ENCODE measurements at regions not wholly inside any gene's neighbourhood (a gene's known extent, or its start where the extent isn't known, plus 50 kb on each side); places are given as distances from the start of the nearest gene placed in this dataset.

GRCh38 chr15:92846741-92847140, 53.4 kb upstream of the CHD2 start:
- TF ChIP-seq EZH2 (IDR thresholded peaks at IDR 0.05; ENCODE audit: low read depth, unreplicated experiment) (no peak), CTCF (conservative IDR thresholded peaks at IDR 0.05; ENCODE audit: low read depth in 2 of 2) (no peak), EZH2phosphoT487 (IDR thresholded peaks at IDR 0.05; ENCODE audit: unreplicated experiment) (no peak), CREB1 (CRISPR knock-in tag; IDR thresholded peaks at IDR 0.05; ENCODE audit: low read depth) (no peak), POLR2AphosphoS5 (IDR thresholded peaks at IDR 0.05; ENCODE audit: low read depth) (no peak), JUNB (IDR thresholded peaks at IDR 0.05; ENCODE audit: unreplicated experiment) (no peak), ZNF114 (CRISPR knock-in tag; IDR thresholded peaks at IDR 0.05) (no peak), REST (IDR thresholded peaks at IDR 0.05; ENCODE audit: unreplicated experiment) (no peak), NANOG (IDR thresholded peaks at IDR 0.05; ENCODE audit: borderline replicate concordance) (no peak), ETS1 (IDR thresholded peaks at IDR 0.05) (no peak), ZNF331 (CRISPR knock-in tag; IDR thresholded peaks at IDR 0.05; ENCODE audit: low read depth) (no peak), STAT1 (IDR thresholded peaks at IDR 0.05; ENCODE audit: unreplicated experiment) (no peak), ZNF462 (CRISPR knock-in tag; IDR thresholded peaks at IDR 0.05) (no peak)

Data from GM23338 (cell line).